ENCODE measurements at regions not wholly inside any gene's neighbourhood (a gene's known extent, or its start where the extent isn't known, plus 50 kb on each side); places are given as distances from the start of the nearest gene placed in this dataset.

DNA sequence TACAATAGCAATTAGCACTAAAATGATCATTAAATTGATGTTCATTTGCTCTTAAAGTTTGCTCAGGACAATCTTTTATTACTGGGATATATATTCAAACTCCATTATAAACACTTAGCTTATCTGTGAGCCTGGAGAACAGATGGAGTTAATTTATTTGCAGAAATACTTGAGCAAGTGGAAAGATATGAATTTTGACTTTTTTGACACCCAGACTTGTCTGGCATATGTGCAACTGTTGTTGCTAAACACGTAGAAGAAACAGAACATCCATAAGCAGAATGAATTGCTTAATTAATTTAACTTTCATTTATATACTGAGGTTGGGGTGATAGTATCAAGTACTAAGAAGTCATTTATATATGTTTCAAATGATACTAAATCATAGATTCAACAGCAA lies 820.7 kb upstream of the TYRP1 start:
- Histone ChIP-seq H3K4me1 (no peaks in the 10 kb centered on the region), H3K9me3 (no peaks in the 10 kb centered on the region), H3K36me3 (no peaks in the 10 kb centered on the region), H3K4me3 (no peak overlapping the region), H3K27me3 (no peaks in the 10 kb centered on the region), H3K27ac (no peak overlapping the region)
- 17% methylated on average over 1 of the region's 1 CpG for WGBS
- DNase-seq (ENCODE audit: low spot score in 2 of 2) = no peak
- TF ChIP-seq POLR2A (IDR thresholded peaks at IDR 0.05) (no peak), POLR2AphosphoS5 (IDR thresholded peaks at IDR 0.05) (no peak), EP300 (IDR thresholded peaks at IDR 0.05) (no peak)
- TF ChIP-seq, protein P1, sequence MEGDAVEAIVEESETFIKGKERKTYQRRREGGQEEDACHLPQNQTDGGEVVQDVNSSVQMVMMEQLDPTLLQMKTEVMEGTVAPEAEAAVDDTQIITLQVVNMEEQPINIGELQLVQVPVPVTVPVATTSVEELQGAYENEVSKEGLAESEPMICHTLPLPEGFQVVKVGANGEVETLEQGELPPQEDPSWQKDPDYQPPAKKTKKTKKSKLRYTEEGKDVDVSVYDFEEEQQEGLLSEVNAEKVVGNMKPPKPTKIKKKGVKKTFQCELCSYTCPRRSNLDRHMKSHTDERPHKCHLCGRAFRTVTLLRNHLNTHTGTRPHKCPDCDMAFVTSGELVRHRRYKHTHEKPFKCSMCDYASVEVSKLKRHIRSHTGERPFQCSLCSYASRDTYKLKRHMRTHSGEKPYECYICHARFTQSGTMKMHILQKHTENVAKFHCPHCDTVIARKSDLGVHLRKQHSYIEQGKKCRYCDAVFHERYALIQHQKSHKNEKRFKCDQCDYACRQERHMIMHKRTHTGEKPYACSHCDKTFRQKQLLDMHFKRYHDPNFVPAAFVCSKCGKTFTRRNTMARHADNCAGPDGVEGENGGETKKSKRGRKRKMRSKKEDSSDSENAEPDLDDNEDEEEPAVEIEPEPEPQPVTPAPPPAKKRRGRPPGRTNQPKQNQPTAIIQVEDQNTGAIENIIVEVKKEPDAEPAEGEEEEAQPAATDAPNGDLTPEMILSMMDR (IDR thresholded peaks at IDR 0.05) = no peak

DNA sequence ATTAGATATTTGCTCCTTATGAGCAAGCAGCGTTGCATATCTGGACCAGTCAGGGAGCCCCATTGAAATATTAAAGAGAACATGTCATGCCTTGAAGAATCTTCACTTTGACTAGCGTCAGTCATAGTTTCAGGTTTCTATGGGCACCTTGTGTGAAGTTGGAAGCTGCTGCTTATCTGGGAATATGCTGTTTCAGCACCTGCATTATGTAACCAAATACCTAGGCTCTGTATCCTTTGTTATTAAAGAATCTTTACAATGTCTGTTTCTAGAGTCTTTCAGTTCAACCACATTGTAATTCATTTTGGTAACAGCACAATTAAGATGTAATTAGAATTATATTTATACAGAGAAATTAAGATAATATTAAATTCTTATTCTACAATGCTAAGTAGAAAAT lies 818.8 kb upstream of the TYRP1 start:
- Histone ChIP-seq H3K4me3 (no peak overlapping the region), H3K27ac (no peak overlapping the region)

DNA sequence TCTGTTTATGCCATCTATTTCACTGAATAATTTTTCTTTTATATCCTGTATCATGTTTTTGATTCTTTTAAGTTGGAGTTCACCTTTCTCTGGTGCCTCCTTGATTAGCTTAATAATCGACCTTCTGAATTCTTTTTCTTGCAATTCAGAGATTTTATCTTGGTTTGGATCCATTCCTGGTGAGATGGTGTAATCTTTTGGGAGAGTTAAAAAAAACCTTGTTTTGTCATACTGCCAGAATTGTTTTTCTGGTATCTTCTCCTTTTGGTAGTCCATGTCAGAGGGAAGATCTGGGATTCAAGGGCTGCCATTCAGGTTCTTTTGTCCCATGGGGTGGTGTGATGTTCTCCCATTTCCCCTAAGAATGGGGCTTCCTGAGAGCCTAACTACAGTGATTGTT lies 800.8 kb upstream of the TYRP1 start:
- H3K4me3 ChIP-seq = no peak overlapping the region
- WGBS = 45% methylated on average over 1 of the region's 1 CpG
- TF ChIP-seq POLR2AphosphoS5 (IDR thresholded peaks at IDR 0.05) = no peak
- H3K27me3 ChIP-seq = no peaks in the 10 kb centered on the region
- H3K4me1 ChIP-seq = no peaks in the 10 kb centered on the region
- no peaks in the 10 kb centered on the region for H3K9me3 ChIP-seq
- no peak overlapping the region for H3K27ac ChIP-seq
- no peaks in the 10 kb centered on the region for H3K36me3 ChIP-seq
- DNase-seq (ENCODE audit: low spot score in 2 of 2) = no peak

More for the DNA sequence above, 818.8 kb upstream of the TYRP1 start:
- Histone ChIP-seq H3K27me3 (no peaks in the 10 kb centered on the region), H3K4me1 (no peaks in the 10 kb centered on the region), H3K36me3 (no peaks in the 10 kb centered on the region), H3K9me3 (no peaks in the 10 kb centered on the region)
- DNase-seq (ENCODE audit: low spot score in 2 of 2) = no peak
- TF ChIP-seq POLR2A (IDR thresholded peaks at IDR 0.05) = no peak
- TF ChIP-seq EP300 (IDR thresholded peaks at IDR 0.05) = no peak
- no peak for TF ChIP-seq POLR2AphosphoS5 (IDR thresholded peaks at IDR 0.05)
- TF ChIP-seq, protein P1 (IDR thresholded peaks at IDR 0.05) = no peak
- WGBS = 92% methylated on average over 2 of the region's 2 CpGs

DNA sequence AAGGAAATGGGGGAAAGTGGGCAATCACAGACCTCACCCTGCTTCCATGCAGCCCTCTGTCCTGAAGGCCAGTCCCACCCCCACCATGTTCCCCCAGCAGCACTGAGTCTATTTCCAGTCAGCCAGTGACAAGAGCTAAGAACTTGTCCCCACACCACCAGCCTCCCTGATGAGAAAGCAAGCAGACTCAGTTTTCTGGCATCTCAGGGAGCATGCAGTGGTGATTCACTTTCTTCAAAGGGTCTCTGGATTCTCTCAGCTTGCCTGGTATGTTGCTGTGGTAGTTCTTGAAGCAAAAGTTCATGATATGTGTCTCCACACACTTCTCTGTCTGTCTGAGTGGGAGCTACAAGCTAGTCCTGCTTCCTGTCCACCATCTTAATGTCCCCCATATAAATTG lies 799.9 kb upstream of the TYRP1 start:
- H3K4me3 ChIP-seq = no peak overlapping the region
- no peaks in the 10 kb centered on the region for H3K4me1 ChIP-seq
- no peak overlapping the region for H3K27ac ChIP-seq
- TF ChIP-seq, protein P1 (IDR thresholded peaks at IDR 0.05) = no peak
- TF ChIP-seq EP300 (IDR thresholded peaks at IDR 0.05) = no peak
- no peak for TF ChIP-seq POLR2AphosphoS5 (IDR thresholded peaks at IDR 0.05)
- TF ChIP-seq POLR2A (IDR thresholded peaks at IDR 0.05) = no peak
- H3K9me3 ChIP-seq = no peaks in the 10 kb centered on the region
- H3K27me3 ChIP-seq = no peaks in the 10 kb centered on the region
- no peaks in the 10 kb centered on the region for H3K36me3 ChIP-seq
- no peak for DNase-seq (ENCODE audit: low spot score in 2 of 2)

DNA sequence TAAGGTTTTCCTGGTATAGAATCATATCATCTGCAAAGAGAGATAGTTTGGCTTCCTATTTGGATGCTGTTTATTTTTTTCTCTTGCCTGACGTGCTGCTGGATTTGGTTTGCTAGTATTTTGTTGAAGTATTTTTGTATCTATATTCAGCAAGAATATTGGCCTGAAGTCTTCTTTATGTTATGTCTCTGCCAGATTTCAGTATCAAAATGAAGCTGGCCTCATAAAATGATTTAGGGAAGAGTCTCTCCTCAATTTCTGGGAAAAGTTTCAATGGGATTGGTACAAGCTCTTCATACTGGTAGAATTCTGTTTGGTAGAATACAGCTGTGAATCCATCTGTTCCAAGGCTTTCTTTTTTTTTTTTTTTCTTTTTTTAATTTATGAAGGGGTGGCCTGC lies 799.0 kb upstream of the TYRP1 start:
- 74% methylated on average over 1 of the region's 1 CpG for WGBS
- no peak for TF ChIP-seq POLR2AphosphoS5 (IDR thresholded peaks at IDR 0.05)
- TF ChIP-seq, protein P1 (IDR thresholded peaks at IDR 0.05) = no peak
- no peak for TF ChIP-seq POLR2A (IDR thresholded peaks at IDR 0.05)
- TF ChIP-seq EP300 (IDR thresholded peaks at IDR 0.05) = no peak
- no peaks in the 10 kb centered on the region for H3K4me1 ChIP-seq
- no peak overlapping the region for H3K27ac ChIP-seq
- H3K27me3 ChIP-seq = no peaks in the 10 kb centered on the region
- H3K36me3 ChIP-seq = no peaks in the 10 kb centered on the region
- no peak overlapping the region for H3K4me3 ChIP-seq
- H3K9me3 ChIP-seq = no peaks in the 10 kb centered on the region
- DNase-seq (ENCODE audit: low spot score in 2 of 2) = no peak

DNA sequence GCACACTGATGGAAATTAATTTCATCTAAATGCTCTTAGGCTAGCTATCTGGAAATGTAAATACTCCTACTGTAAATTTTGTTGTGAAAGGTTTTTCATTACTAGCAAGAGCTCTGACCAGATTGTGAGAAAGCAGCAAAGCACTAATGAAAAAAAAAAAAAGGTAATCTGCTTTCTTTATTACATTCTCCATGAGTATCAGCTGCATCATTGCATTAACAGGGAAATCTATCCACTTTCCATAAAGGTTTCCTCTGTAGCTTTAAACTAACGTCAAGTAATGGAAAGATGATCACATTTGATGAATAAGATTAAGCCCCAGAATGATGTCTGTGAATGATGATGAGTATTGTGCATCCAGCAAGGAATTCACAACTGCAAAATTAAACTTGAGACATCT lies 790.6 kb upstream of the TYRP1 start:
- no peaks in the 10 kb centered on the region for H3K36me3 ChIP-seq
- no peaks in the 10 kb centered on the region for H3K27me3 ChIP-seq
- no peaks in the 10 kb centered on the region for H3K9me3 ChIP-seq
- no peak overlapping the region for H3K27ac ChIP-seq
- 65% methylated on average over 1 of the region's 1 CpG for whole genome bisulfite sequencing
- no peak overlapping the region for H3K4me3 ChIP-seq
- TF ChIP-seq, protein P1 (IDR thresholded peaks at IDR 0.05) = no peak
- TF ChIP-seq POLR2A (IDR thresholded peaks at IDR 0.05) = no peak
- TF ChIP-seq POLR2AphosphoS5 (IDR thresholded peaks at IDR 0.05) = no peak
- no peak for TF ChIP-seq EP300 (IDR thresholded peaks at IDR 0.05)
- no peaks in the 10 kb centered on the region for H3K4me1 ChIP-seq
- DNase-seq (ENCODE audit: low spot score in 2 of 2) = no peak

Data from suprapubic skin (tissue), 4 donors.